ENCODE measurements at regions not wholly inside any gene's neighbourhood (a gene's known extent, or its start where the extent isn't known, plus 50 kb on each side); places are given as distances from the start of the nearest gene placed in this dataset.

GRCh38 chr9:82480921-82481320, 492.3 kb downstream of the SPATA31D1 start:
- Histone ChIP-seq H3K4me3 (ENCODE audit: low read depth in 1 of 2, low read length in 2 of 2) (no peak overlapping the region), H3K4me1 (ENCODE audit: insufficient read depth, low read length) (no peaks in the 10 kb centered on the region), H3K27ac (ENCODE audit: low read length) (no peak overlapping the region), H2AFZ (ENCODE audit: low read depth, low read length) (no peak overlapping the region), H3K9ac (ENCODE audit: low read depth, low read length) (no peak overlapping the region), H3K9me3 (ENCODE audit: insufficient read depth, low read length, severe bottlenecking) (no peaks in the 10 kb centered on the region), H3K36me3 (ENCODE audit: insufficient read depth, low read length) (no peaks in the 10 kb centered on the region), H3K27me3 (ENCODE audit: insufficient read depth, low read length, poor library complexity) (no peaks in the 10 kb centered on the region), H3K4me2 (ENCODE audit: insufficient read depth, low read length) (no peak overlapping the region), H3K79me2 (ENCODE audit: insufficient read depth, low read length) (no peaks in the 10 kb centered on the region), H4K20me1 (ENCODE audit: insufficient read depth, low read length) (no peaks in the 10 kb centered on the region)
- TF ChIP-seq EZH2 (IDR thresholded peaks at IDR 0.05; ENCODE audit: borderline replicate concordance, low read depth, low read length, severe bottlenecking) (no peak), CTCF (IDR thresholded peaks at IDR 0.05; ENCODE audit: borderline replicate concordance, extremely low read depth, low read length, poor library complexity, severe bottlenecking) (no peak)
- DNase-seq (no peak), ATAC-seq (ENCODE audit: insufficient read depth, low read depth) (no peak)

- Histone ChIP-seq H3K9me3 (ENCODE audit: insufficient read depth, low read length, severe bottlenecking) (no peaks in the 10 kb centered on the region), H3K27ac (ENCODE audit: low read length) (no peak overlapping the region), H3K4me3 (ENCODE audit: low read depth in 1 of 2, low read length in 2 of 2) (no peak overlapping the region), H3K4me1 (ENCODE audit: insufficient read depth, low read length) (no peaks in the 10 kb centered on the region), H3K9ac (ENCODE audit: low read depth, low read length) (no peak overlapping the region), H3K79me2 (ENCODE audit: insufficient read depth, low read length) (no peaks in the 10 kb centered on the region), H3K27me3 (ENCODE audit: insufficient read depth, low read length, poor library complexity) (no peaks in the 10 kb centered on the region), H3K4me2 (ENCODE audit: insufficient read depth, low read length) (no peak overlapping the region), H3K36me3 (ENCODE audit: insufficient read depth, low read length) (no peaks in the 10 kb centered on the region), H4K20me1 (ENCODE audit: insufficient read depth, low read length) (no peaks in the 10 kb centered on the region), H2AFZ (ENCODE audit: low read depth, low read length) (no peak overlapping the region)
- ATAC-seq (ENCODE audit: insufficient read depth, low read depth): no peak
- no peak for DNase-seq
- TF ChIP-seq CTCF (IDR thresholded peaks at IDR 0.05; ENCODE audit: borderline replicate concordance, extremely low read depth, low read length, poor library complexity, severe bottlenecking) (no peak), EZH2 (IDR thresholded peaks at IDR 0.05; ENCODE audit: borderline replicate concordance, low read depth, low read length, severe bottlenecking) (no peak)
These were observed 499.4 kb downstream of the SPATA31D1 start for GRCh38 chr9:82487935-82488312.

- H3K27ac ChIP-seq (ENCODE audit: low read length): no peak overlapping the region
- ATAC-seq (ENCODE audit: insufficient read depth, low read depth): no peak
These were observed 500.0 kb downstream of the SPATA31D1 start for GRCh38 chr9:82488313-82489200.

More at GRCh38 chr9:82488313-82489200, 500.0 kb downstream of the SPATA31D1 start:
- Histone ChIP-seq H3K79me2 (ENCODE audit: insufficient read depth, low read length) (no peaks in the 10 kb centered on the region), H3K9ac (ENCODE audit: low read depth, low read length) (no peak overlapping the region), H3K4me3 (ENCODE audit: low read depth in 1 of 2, low read length in 2 of 2) (no peak overlapping the region), H3K36me3 (ENCODE audit: insufficient read depth, low read length) (no peaks in the 10 kb centered on the region), H3K4me2 (ENCODE audit: insufficient read depth, low read length) (no peak overlapping the region), H4K20me1 (ENCODE audit: insufficient read depth, low read length) (no peaks in the 10 kb centered on the region), H3K27me3 (ENCODE audit: insufficient read depth, low read length, poor library complexity) (no peaks in the 10 kb centered on the region), H3K4me1 (ENCODE audit: insufficient read depth, low read length) (no peaks in the 10 kb centered on the region), H2AFZ (ENCODE audit: low read depth, low read length) (no peak overlapping the region), H3K9me3 (ENCODE audit: insufficient read depth, low read length, severe bottlenecking) (no peaks in the 10 kb centered on the region)
- no peak for TF ChIP-seq EZH2 (IDR thresholded peaks at IDR 0.05; ENCODE audit: borderline replicate concordance, low read depth, low read length, severe bottlenecking)
- no peak for TF ChIP-seq CTCF (IDR thresholded peaks at IDR 0.05; ENCODE audit: borderline replicate concordance, extremely low read depth, low read length, poor library complexity, severe bottlenecking)
- DNase-seq: no peak
